Adrenal gland (tissue), 5 donors: ENCODE measurements at regions not wholly inside any gene's neighbourhood (a gene's known extent, or its start where the extent isn't known, plus 50 kb on each side); places are given as distances from the start of the nearest gene placed in this dataset.

ENCODE experiments used
- CTCF ChIP-seq, 6 experiments: fragments of 450-650 bp in 4 of 6; fragments of 200-600 bp in 2 of 6; sonication (generic) in 1 of 6; IDR thresholded peaks; 1 replicate in 5 of 6; 2 replicates in 1 of 6; pipeline versions ENCODE4 v1.5.1 to v1.8.0; 2016 to 2021; ENCODE audit warnings: antibody characterized with exemption in 6 of 6, mild to moderate bottlenecking in 2 of 6, moderate library complexity in 1 of 6
- POLR2A ChIP-seq, 2 donors: fragments of 450-650 bp; IDR thresholded peaks; one replicate each; pipeline ENCODE4 v1.6.1; 2017; ENCODE audit warnings: antibody characterized with exemption in 2 of 2, mild to moderate bottlenecking in 2 of 2, moderate library complexity in 1 of 2
- donor health status: DM: no; HTN: no; CAD: no.

GRCh38 chr13:48158915-48159314 is 64.0 kb upstream of the MED4 start:
- TF ChIP-seq CTCF (IDR thresholded peaks at IDR 0.05) (no peak), POLR2A (IDR thresholded peaks at IDR 0.05) (no peak)
